Suppressor macrophage (primary cell): ENCODE measurements at regions not wholly inside any gene's neighbourhood (a gene's known extent, or its start where the extent isn't known, plus 50 kb on each side); places are given as distances from the start of the nearest gene placed in this dataset.

Experiments used
- DNase-seq, 4 experiments: peaks; one replicate each; pipeline ENCODE4 v3.0.0-alpha.2; 2020 to 2022

- DNase-seq: no peak
Observed at GRCh38 chr16:81185416-81185815, 53.1 kb upstream of the BCO1 start.

DNA sequence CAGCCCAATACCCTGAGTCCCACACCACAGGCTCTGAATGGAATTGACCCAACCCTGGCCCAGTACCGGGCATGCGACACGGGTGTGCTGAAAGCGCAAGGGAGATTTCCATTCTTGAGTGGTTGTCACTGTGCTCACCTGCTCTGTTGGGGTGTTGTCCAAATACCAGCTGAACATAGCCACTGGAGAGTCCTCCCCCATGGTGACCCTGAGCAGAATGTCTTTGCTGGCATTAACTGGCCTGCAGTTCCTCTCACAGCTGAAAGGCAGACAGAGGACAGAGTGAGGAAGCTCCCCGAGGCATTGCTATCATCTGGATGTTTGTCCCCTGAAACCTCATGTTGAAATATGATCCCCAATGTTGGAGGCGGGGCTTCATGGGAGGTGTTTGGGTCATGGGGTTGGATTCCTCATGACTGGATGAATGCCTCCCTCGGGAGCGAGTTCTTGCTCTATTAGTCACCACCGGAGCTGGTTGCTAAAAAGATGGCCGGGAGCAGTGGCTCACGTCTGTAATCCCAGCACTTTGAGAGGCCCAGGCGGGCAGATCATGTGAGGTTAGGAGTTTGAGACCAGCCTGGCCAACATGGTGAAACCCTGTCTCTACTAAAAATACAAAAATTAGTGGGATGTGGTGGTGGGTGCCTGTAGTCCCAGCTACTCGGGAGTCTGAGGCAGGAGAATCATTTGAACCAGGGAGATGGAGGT, 57.3 kb upstream of the BCO1 start:
- peak; percentile 36 to 58 (median 46) for DNase-seq

- DNase-seq: no peak
Observed at GRCh38 chr16:81180578-81180977, 57.9 kb upstream of the BCO1 start.

DNA sequence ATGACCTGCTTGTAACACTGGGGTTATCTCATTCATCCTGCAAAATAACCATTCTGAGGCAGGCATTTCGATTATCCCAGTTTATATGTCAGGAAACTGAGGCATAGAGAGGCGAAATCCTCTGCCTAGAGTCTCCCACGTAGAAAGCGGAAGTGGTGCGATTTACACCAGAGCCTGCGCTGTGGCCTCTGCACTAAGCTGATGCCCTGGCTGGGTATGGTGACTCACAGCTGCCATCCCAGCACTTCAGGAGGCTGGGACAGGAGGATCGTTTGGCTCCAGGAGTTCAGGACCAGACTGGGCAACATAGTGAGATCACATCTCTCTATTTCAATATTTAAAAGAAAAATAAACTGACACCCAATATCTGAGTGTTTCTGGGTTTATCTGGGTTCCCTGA, 59.3 kb upstream of the BCO1 start:
- DNase-seq: no peak

- DNase-seq: no peak
Observed at GRCh38 chr16:81175325-81175891, 63.1 kb upstream of the BCO1 start.

DNA sequence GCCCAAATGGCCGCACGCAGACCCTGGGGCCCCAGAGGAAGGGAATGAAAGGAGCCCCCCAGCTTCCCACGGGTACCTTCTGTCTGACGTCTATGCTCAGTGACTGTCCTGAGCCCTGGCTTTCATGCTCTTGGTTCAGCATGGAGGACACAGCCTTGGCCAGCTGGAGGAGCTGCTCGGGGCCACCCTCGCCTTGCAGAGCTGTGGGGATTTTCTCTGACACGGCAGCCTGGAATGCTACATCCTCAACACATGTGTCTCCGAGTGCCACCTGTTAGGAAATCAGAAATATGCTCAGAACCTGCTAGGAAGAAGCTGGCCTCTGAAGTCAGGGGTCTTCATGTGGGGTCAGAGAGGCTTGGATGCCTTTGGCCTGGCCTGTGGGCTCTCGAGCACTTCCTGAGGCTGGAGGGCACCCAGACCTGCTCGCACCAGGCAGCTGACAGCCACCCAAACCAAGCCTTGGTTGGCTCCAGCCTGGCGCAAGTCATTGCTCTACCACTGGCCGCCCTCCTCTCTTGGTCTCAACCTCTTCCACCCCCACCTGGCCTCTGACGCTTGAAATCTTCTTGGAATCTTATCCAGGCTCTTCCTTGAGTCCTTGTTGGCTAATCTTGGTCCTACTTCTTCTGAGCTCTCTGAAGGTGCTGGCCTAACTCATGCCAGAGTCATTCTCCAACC, 63.7 kb upstream of the BCO1 start:
- DNase-seq: no peak

GRCh38 chr16:81172769-81173658, 65.5 kb upstream of the BCO1 start:
- no peak for DNase-seq

DNA sequence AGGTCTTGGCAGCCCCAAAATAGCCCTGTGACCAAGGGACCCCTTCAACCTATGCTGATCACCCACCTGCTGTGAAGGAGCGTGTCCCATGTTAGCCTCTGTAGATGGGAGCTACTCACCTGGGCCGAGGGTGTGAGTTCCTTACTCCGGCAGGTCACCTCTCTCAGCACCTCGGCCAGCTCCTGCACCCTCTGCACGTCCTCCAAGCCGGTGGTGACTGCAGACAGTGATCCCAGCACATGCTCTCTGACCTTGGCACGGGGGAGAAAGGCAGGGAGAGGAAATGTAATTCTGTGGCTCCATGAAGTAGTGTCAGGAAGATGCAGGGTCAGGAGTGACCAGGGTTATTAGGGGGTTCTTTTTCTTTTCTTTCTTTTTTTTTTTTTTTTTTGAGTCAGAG, 67.7 kb upstream of the BCO1 start:
- DNase-seq: no peak

DNA sequence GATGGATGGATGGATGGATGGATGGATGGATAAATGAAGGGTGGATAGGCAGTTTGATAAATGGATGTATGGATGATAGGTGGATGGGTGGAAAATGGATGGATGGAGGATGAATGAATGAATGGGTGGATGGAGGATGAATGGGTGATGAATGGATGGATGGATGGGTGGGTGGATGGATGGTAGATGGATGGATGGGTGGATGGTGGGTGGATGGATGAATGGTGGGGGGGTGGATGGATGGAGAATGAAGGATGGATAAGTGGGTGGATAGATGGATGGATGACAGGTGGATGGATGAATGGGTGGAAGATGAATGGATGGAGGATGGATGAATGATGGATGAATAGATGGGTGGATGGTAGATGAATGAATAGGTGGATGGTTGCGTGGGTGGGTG, 70.1 kb upstream of the BCO1 start:
- no peak for DNase-seq

DNA sequence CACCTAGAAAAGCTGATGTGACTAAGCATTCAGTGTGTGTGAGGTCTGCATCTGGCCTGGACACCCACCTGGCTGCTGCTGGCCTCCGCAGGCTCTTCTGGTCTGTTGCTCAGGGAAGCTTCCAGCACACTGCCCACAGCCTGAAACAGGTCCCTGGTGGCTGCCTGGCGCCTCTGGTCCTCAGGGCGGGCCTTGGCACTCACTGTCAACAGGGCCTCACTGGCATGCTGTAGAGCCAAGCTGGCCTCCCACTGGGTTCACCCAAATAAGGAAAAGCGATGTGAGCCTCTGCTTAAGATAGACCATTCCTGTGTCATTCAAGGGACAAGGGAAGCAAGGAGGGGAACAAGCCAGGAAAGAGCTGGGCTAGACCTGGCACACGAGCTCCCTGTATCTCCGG, 70.6 kb upstream of the BCO1 start:
- no peak for DNase-seq

- no peak for DNase-seq
Observed at GRCh38 chr16:81166417-81167300, 70.5 kb upstream of the GCSH start.

DNA sequence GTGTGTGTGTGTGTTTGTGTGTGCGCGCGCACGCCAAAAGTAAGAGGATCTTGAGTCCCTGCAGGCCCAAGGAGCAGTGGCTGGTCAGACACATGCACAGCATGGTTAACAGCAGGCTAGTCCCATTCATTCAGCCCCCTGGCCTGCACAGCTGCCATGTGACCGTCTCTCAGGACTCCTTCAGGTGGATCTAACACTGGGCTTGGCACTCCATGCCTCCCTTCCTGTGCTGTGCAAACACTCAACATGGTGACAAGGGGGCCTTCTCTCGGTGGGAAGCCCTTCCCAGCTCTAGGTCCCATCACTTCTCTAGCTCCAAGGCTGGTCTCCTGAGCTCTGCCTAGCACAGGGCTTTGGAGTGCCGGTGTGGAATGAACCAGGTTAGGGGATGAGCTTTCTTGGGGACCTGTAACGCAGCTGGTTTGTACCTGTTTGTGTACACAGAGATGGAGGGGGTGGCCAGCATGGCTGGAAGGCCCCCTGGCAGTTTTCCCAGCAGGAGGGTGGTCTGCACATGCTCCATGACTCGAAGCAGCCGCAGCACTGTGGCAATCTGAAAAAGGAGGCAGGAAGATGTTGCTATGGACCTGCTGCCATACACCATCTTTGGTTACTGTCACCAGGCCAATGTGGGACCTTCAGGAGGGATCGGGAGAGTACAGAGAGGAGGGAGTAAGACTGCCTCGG, 69.4 kb upstream of the GCSH start:
- no peak for DNase-seq

GRCh38 chr16:81164958-81165357, 68.8 kb upstream of the GCSH start:
- DNase-seq: no peak

DNA sequence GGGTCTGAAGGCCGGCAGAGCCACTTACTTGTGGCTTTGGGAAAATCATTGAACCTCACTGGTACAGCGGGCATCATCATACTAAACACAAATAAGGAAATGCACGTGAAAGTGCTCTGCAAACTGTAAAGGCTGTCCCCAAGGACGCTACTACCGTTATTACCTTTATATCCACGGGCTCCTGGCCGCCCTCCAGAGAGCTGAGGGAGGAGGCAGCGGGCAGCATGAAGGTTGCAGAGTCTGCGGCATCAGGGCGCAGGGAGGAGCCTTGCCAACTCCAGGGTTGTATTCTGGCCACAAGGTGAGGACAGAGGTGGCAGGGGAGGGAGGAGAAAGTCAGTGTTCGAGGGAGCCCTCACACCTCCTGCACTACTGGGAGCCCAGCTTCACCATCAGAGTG, 68.3 kb upstream of the GCSH start:
- DNase-seq: no peak

DNA sequence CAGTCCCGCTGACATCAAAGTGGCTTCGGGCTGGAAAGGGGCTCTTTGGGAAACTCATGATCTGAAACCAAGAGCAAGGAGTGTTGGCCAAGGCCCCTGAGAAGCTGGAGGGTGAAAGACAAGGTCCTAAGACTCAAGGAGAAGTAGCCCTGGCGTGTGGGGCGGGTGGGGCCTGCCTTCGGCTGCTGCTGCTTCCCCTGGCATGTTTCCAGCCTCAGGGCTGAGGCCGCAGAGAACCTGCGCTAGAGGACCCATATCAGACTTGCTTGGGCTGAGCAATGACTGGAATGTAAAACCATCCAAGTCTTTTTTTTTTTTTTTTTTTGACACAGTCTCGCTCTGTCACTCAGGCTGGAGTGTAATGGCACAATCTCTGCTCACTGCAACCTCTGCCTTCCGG, 67.5 kb upstream of the GCSH start:
- DNase-seq: no peak

GRCh38 chr16:81158964-81159363, 62.8 kb upstream of the GCSH start:
- no peak for DNase-seq

DNA sequence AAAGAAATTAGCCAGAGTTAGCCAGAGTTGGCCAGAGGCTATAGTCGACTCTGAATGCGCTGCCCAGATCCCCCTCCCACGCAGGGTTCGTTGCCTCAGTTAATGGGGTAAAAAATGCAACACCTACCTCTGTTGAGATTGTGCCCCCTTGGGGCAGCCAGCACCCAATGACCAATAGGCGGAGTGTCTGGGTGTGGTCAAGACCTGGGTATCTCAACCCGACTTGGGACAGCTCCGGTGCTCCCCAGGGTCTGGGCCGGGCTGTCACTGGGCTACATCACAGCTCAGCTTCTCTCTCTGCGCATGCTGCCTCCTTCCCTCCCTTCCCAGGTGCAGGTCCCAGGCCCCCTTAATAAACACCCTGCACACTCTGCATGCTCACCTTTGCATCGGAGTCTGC, 59.6 kb upstream of the GCSH start:
- no peak for DNase-seq

DNA sequence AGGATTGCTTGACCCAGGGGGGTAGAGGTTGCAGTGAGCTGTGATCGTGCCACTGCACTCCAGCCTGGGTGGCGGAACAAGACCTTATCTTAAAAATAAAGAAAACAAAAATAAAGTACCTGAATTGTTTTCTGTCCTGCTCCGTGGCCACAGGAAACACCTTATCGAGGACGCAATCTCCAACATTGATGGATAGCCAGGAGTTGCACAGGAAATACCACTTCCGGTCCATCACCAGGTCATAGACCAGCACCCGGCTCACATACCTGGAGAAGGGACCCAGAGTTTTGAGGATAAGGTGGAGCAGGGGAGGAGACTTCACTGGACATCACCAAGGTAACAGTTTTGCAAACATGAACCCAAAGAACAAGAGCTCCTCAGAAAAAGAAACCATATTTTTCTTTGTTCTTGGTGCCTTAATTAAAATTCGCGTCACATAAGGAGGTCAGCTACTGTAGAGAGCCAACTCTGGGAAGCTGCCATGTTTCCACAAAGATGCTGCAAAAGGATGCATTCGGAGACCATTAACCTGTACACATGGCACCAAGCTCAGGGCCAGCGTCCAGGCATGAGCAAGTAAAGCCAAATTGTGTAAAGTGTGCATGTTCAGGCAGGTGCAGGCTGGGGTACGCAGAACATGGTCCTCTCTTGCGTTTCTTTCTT, 55.6 kb upstream of the GCSH start:
- DNase-seq: no peak

- DNase-seq: no peak
Observed at GRCh38 chr16:81149614-81150013, 53.4 kb upstream of the GCSH start.

DNA sequence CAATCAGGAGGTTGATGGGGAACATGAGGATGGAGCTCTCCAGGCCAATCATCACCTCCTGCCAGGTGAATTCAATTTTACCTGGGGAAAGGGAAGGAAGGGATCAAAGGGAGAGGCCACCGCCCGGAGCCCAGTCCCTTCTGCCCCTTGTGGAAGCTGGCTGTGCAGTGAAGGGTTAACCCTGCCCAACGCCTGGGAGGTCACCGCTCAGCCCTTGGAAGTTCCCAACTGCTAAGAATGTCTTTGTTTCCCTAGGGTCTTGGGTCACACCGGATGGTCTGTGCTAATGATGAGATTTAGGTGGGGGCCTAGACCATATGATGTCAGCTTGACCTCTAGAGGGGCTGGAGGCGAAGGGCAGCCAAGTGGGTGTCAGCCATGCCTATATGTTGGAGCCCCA, 52.1 kb upstream of the GCSH start:
- no peak for DNase-seq
